WTC11 (cell line): ENCODE measurements at regions not wholly inside any gene's neighbourhood (a gene's known extent, or its start where the extent isn't known, plus 50 kb on each side); places are given as distances from the start of the nearest gene placed in this dataset.

Source experiments
- ATAC-seq: fragments of 200-7000 bp; cut with Tn5 transposase; 2 replicates; pipeline ENCODE4 v1.10.0; 2021; ENCODE audit warnings: mild to moderate bottlenecking, moderate library complexity
- CTCF ChIA-PET: fragments of 300-600 bp; sonication (Branson Sonifier 250); formaldehyde crosslinking; loops from one replicate; lab custom pipeline; 2021; ENCODE audit warnings: antibody characterized with exemption; lab: Charles Lee
- POLR2A ChIA-PET: fragments of 350-600 bp; sonication (Branson Sonifier 250); formaldehyde crosslinking; loops from one replicate; lab custom pipeline; 2021; ENCODE audit warnings: antibody characterized with exemption; lab: Charles Lee
- DNase-seq: peaks from one replicate; pipeline ENCODE4 v3.0.0; 2021; ENCODE audit warnings: low spot score
- H3K27ac Mint-ChIP-seq: 2 replicates; pipeline ENCODE4 v1.8.0; 2021; ENCODE audit warnings: mixed read lengths
- H3K27me3 Mint-ChIP-seq: 2 replicates; pipeline ENCODE4 v1.8.0; 2021; ENCODE audit warnings: low read depth, mild to moderate bottlenecking, moderate library complexity, mixed read lengths
- H3K36me3 Mint-ChIP-seq: 2 replicates; pipeline ENCODE4 v1.8.0; 2021; ENCODE audit warnings: mixed read lengths
- H3K4me1 Mint-ChIP-seq: 2 replicates; pipeline ENCODE4 v1.8.0; 2022; ENCODE audit warnings: mixed read lengths
- H3K4me3 Mint-ChIP-seq: 2 replicates; pipeline ENCODE4 v1.8.0; 2021; ENCODE audit warnings: mild to moderate bottlenecking, moderate library complexity, mixed read lengths
- H3K9me3 Mint-ChIP-seq: 2 replicates; pipeline ENCODE4 v1.8.0; 2021; ENCODE audit warnings: mixed read lengths
- CREB1 ChIP-seq: sonication (generic); formaldehyde crosslinking; IDR thresholded peaks from 2 replicates; pipeline ENCODE4 v1.8.0; 2023; ENCODE audit warnings: mild to moderate bottlenecking, missing genetic modification reagents
- ELF4 ChIP-seq: sonication (generic); formaldehyde crosslinking; IDR thresholded peaks from 2 replicates; pipeline ENCODE4 v1.8.1; 2022; ENCODE audit warnings: low read depth, mild to moderate bottlenecking, moderate library complexity, missing genetic modification reagents
- FOXJ3 ChIP-seq: sonication (generic); formaldehyde crosslinking; IDR thresholded peaks from 2 replicates; pipeline ENCODE4 v1.9.0; 2021; ENCODE audit warnings: missing genetic modification reagents, mild to moderate bottlenecking, borderline replicate concordance
- FOXK1 ChIP-seq: sonication (generic); formaldehyde crosslinking; IDR thresholded peaks from 2 replicates; pipeline ENCODE4 v1.8.0; 2022; ENCODE audit warnings: mild to moderate bottlenecking, moderate library complexity, missing genetic modification reagents
- FOXP1 ChIP-seq: sonication (generic); formaldehyde crosslinking; IDR thresholded peaks from 2 replicates; pipeline ENCODE4 v1.8.0; 2022; ENCODE audit warnings: missing genetic modification reagents, mild to moderate bottlenecking, moderate library complexity, borderline replicate concordance
- JUN ChIP-seq: sonication (generic); formaldehyde crosslinking; IDR thresholded peaks from 2 replicates; pipeline ENCODE4 v1.8.0; 2023; ENCODE audit warnings: mild to moderate bottlenecking, missing genetic modification reagents
- KAT7 ChIP-seq: sonication (generic); formaldehyde crosslinking; IDR thresholded peaks from 2 replicates; pipeline ENCODE4 v1.8.1; 2023; ENCODE audit warnings: missing genetic modification reagents, mild to moderate bottlenecking, borderline replicate concordance
- OVOL2 ChIP-seq: fragments of 250-450 bp; sonication (Bioruptor Pico); IDR thresholded peaks from 2 replicates; pipeline ENCODE4 v1.9.0; 2021; ENCODE audit warnings: mild to moderate bottlenecking, borderline replicate concordance
- PRRX2 ChIP-seq: fragments of 250-450 bp; sonication (Bioruptor Pico); IDR thresholded peaks from 2 replicates; pipeline ENCODE4 v1.8.0; 2021; ENCODE audit warnings: mild to moderate bottlenecking
- RELA ChIP-seq: sonication (generic); formaldehyde crosslinking; IDR thresholded peaks from 2 replicates; pipeline ENCODE4 v1.8.1; 2022; ENCODE audit warnings: missing genetic modification reagents, mild to moderate bottlenecking, borderline replicate concordance
- RORB ChIP-seq: fragments of 250-450 bp; sonication (Bioruptor Pico); IDR thresholded peaks from 2 replicates; pipeline ENCODE4 v1.9.0; 2021; ENCODE audit warnings: mild to moderate bottlenecking
- SMAD4 ChIP-seq: sonication (generic); formaldehyde crosslinking; IDR thresholded peaks from 2 replicates; pipeline ENCODE4 v1.8.0; 2022; ENCODE audit warnings: mild to moderate bottlenecking, missing genetic modification reagents
- SP1 ChIP-seq: sonication (generic); formaldehyde crosslinking; conservative IDR thresholded peaks from 2 replicates; pipeline ENCODE4 v1.8.1; 2022; ENCODE audit warnings: missing genetic modification reagents
- TEAD1 ChIP-seq: sonication (generic); formaldehyde crosslinking; IDR thresholded peaks from 2 replicates; pipeline ENCODE4 v1.8.0; 2022; ENCODE audit warnings: mild to moderate bottlenecking, missing genetic modification reagents
- TEAD4 ChIP-seq: sonication (generic); formaldehyde crosslinking; IDR thresholded peaks from 2 replicates; pipeline ENCODE4 v1.8.0; 2022; ENCODE audit warnings: mild to moderate bottlenecking, missing genetic modification reagents
- ZNF232 ChIP-seq: sonication (generic); formaldehyde crosslinking; IDR thresholded peaks from 2 replicates; pipeline ENCODE4 v1.8.0; 2022; ENCODE audit warnings: mild to moderate bottlenecking, missing genetic modification reagents
- ZNF671 ChIP-seq: fragments of 250-450 bp; sonication (Bioruptor Pico); IDR thresholded peaks from 2 replicates; pipeline ENCODE4 v1.8.0; 2021; ENCODE audit warnings: mild to moderate bottlenecking
- TF ChIP-seq, protein P1 (sequence below): sonication (generic); formaldehyde crosslinking; IDR thresholded peaks from 2 replicates; pipeline ENCODE4 v1.8.1; 2023; ENCODE audit warnings: mild to moderate bottlenecking, missing genetic modification reagents, moderate library complexity
- TF ChIP-seq, protein P2 (sequence below): sonication (generic); formaldehyde crosslinking; IDR thresholded peaks from 2 replicates; pipeline ENCODE4 v1.8.0; 2023; ENCODE audit warnings: mild to moderate bottlenecking, missing genetic modification reagents
- TF ChIP-seq, protein P3 (sequence below): sonication (generic); formaldehyde crosslinking; IDR thresholded peaks from 2 replicates; pipeline ENCODE4 v1.8.1; 2023; ENCODE audit warnings: mild to moderate bottlenecking, missing genetic modification reagents, moderate library complexity
- TF ChIP-seq, protein P4 (sequence below): sonication (generic); formaldehyde crosslinking; IDR thresholded peaks from 2 replicates; pipeline ENCODE4 v1.8.1; 2022; ENCODE audit warnings: mild to moderate bottlenecking, missing genetic modification reagents, moderate library complexity, borderline replicate concordance
- TF ChIP-seq, protein P5 (sequence below): fragments of 250-450 bp; sonication (Bioruptor Pico); IDR thresholded peaks from 2 replicates; pipeline ENCODE4 v1.9.0; 2021; ENCODE audit warnings: mild to moderate bottlenecking, borderline replicate concordance
- TF ChIP-seq, protein P6 (sequence below): fragments of 250-450 bp; sonication (Bioruptor Pico); IDR thresholded peaks from 2 replicates; pipeline ENCODE4 v1.9.0; 2021; ENCODE audit warnings: mild to moderate bottlenecking

DNA sequence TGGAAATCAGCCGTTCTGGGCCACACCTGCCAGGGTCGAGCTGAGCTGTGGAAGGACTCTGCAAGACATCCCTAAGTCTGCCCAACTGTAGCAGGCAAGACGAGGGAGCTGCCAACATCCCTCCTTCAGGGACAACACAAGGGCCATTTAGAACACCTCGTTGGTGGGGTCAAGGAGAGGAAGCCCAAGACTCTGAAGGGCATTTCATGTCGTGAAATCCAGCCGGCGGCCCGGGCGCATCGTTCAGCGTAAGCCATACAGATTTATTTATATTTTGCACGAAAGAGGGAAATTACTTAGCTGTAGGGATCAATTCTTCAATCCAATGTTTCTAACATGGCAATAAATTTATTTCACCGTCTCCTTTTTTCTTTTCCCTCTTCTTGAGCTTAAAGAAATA is 101.7 kb upstream of the ZC3H12A start (continued):
- TF ChIP-seq TEAD4 (CRISPR knock-in tag), result no peak
- TF ChIP-seq PRRX2 (CRISPR knock-in tag), result no peak
- TF ChIP-seq, protein P1, sequence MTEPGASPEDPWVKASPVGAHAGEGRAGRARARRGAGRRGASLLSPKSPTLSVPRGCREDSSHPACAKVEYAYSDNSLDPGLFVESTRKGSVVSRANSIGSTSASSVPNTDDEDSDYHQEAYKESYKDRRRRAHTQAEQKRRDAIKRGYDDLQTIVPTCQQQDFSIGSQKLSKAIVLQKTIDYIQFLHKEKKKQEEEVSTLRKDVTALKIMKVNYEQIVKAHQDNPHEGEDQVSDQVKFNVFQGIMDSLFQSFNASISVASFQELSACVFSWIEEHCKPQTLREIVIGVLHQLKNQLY (CRISPR knock-in tag), result no peak
- no peak for TF ChIP-seq SMAD4 (CRISPR knock-in tag)
- TF ChIP-seq SP1, result no peak

DNA sequence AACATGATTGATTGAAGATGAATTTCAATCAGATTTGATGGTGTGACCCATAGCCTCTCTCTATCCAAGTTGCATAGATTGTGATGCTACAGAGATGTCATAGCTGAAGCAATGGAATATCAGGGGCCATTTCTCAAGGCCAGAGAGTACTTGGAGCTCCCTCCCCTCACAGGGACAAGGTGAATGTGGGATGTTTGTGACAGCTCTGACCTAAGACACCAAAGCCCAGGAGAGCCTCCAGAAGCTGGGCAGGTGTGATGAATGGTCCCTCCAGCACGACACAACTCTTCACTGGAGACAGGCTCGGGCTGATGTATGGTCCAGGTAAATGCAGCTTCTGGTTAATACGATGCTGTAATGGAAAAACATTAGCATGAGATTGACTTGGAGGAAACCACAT is 101.0 kb upstream of the ZC3H12A start:
- ChIA-PET POLR2A (no interaction called here), CTCF (interaction anchor here (0.6 to 1.0 kb wide), 4 partner anchors 62 to 831 kb away, joined by 3 to 4 read pairs (median 3); no protein-coding TSS in a partner anchor)
- Mint-ChIP-seq H3K9me3 (no peaks in the 10 kb centered on the region), H3K4me1 (no peaks in the 10 kb centered on the region), H3K4me3 (no peak overlapping the region), H3K27me3 (peaks cover 33% of the 10 kb centered on the region), H3K36me3 (no peaks in the 10 kb centered on the region), H3K27ac (no peak overlapping the region)
- DNase-seq, result no peak
- ATAC-seq, result no peak
- TF ChIP-seq KAT7 (CRISPR knock-in tag) (no peak), RORB (CRISPR knock-in tag) (no peak), FOXP1 (no peak), FOXK1 (CRISPR knock-in tag) (no peak), JUN (no peak), OVOL2 (CRISPR knock-in tag) (no peak), TEAD1 (no peak), CREB1 (CRISPR knock-in tag) (no peak), TEAD4 (CRISPR knock-in tag) (no peak), ELF4 (CRISPR knock-in tag) (no peak), ZNF671 (CRISPR knock-in tag) (no peak), FOXJ3 (CRISPR knock-in tag) (no peak), RELA (no peak), ZNF232 (CRISPR knock-in tag) (no peak)
- TF ChIP-seq, protein P2, sequence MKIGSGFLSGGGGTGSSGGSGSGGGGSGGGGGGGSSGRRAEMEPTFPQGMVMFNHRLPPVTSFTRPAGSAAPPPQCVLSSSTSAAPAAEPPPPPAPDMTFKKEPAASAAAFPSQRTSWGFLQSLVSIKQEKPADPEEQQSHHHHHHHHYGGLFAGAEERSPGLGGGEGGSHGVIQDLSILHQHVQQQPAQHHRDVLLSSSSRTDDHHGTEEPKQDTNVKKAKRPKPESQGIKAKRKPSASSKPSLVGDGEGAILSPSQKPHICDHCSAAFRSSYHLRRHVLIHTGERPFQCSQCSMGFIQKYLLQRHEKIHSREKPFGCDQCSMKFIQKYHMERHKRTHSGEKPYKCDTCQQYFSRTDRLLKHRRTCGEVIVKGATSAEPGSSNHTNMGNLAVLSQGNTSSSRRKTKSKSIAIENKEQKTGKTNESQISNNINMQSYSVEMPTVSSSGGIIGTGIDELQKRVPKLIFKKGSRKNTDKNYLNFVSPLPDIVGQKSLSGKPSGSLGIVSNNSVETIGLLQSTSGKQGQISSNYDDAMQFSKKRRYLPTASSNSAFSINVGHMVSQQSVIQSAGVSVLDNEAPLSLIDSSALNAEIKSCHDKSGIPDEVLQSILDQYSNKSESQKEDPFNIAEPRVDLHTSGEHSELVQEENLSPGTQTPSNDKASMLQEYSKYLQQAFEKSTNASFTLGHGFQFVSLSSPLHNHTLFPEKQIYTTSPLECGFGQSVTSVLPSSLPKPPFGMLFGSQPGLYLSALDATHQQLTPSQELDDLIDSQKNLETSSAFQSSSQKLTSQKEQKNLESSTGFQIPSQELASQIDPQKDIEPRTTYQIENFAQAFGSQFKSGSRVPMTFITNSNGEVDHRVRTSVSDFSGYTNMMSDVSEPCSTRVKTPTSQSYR (CRISPR knock-in tag), result no peak
- TF ChIP-seq, protein P3, sequence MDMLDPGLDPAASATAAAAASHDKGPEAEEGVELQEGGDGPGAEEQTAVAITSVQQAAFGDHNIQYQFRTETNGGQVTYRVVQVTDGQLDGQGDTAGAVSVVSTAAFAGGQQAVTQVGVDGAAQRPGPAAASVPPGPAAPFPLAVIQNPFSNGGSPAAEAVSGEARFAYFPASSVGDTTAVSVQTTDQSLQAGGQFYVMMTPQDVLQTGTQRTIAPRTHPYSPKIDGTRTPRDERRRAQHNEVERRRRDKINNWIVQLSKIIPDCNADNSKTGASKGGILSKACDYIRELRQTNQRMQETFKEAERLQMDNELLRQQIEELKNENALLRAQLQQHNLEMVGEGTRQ (CRISPR knock-in tag), result no peak
- TF ChIP-seq, protein P4, sequence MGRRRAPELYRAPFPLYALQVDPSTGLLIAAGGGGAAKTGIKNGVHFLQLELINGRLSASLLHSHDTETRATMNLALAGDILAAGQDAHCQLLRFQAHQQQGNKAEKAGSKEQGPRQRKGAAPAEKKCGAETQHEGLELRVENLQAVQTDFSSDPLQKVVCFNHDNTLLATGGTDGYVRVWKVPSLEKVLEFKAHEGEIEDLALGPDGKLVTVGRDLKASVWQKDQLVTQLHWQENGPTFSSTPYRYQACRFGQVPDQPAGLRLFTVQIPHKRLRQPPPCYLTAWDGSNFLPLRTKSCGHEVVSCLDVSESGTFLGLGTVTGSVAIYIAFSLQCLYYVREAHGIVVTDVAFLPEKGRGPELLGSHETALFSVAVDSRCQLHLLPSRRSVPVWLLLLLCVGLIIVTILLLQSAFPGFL, result no peak
- TF ChIP-seq, protein P5, sequence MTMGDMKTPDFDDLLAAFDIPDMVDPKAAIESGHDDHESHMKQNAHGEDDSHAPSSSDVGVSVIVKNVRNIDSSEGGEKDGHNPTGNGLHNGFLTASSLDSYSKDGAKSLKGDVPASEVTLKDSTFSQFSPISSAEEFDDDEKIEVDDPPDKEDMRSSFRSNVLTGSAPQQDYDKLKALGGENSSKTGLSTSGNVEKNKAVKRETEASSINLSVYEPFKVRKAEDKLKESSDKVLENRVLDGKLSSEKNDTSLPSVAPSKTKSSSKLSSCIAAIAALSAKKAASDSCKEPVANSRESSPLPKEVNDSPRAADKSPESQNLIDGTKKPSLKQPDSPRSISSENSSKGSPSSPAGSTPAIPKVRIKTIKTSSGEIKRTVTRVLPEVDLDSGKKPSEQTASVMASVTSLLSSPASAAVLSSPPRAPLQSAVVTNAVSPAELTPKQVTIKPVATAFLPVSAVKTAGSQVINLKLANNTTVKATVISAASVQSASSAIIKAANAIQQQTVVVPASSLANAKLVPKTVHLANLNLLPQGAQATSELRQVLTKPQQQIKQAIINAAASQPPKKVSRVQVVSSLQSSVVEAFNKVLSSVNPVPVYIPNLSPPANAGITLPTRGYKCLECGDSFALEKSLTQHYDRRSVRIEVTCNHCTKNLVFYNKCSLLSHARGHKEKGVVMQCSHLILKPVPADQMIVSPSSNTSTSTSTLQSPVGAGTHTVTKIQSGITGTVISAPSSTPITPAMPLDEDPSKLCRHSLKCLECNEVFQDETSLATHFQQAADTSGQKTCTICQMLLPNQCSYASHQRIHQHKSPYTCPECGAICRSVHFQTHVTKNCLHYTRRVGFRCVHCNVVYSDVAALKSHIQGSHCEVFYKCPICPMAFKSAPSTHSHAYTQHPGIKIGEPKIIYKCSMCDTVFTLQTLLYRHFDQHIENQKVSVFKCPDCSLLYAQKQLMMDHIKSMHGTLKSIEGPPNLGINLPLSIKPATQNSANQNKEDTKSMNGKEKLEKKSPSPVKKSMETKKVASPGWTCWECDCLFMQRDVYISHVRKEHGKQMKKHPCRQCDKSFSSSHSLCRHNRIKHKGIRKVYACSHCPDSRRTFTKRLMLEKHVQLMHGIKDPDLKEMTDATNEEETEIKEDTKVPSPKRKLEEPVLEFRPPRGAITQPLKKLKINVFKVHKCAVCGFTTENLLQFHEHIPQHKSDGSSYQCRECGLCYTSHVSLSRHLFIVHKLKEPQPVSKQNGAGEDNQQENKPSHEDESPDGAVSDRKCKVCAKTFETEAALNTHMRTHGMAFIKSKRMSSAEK (CRISPR knock-in tag), result no peak
- TF ChIP-seq, protein P6, sequence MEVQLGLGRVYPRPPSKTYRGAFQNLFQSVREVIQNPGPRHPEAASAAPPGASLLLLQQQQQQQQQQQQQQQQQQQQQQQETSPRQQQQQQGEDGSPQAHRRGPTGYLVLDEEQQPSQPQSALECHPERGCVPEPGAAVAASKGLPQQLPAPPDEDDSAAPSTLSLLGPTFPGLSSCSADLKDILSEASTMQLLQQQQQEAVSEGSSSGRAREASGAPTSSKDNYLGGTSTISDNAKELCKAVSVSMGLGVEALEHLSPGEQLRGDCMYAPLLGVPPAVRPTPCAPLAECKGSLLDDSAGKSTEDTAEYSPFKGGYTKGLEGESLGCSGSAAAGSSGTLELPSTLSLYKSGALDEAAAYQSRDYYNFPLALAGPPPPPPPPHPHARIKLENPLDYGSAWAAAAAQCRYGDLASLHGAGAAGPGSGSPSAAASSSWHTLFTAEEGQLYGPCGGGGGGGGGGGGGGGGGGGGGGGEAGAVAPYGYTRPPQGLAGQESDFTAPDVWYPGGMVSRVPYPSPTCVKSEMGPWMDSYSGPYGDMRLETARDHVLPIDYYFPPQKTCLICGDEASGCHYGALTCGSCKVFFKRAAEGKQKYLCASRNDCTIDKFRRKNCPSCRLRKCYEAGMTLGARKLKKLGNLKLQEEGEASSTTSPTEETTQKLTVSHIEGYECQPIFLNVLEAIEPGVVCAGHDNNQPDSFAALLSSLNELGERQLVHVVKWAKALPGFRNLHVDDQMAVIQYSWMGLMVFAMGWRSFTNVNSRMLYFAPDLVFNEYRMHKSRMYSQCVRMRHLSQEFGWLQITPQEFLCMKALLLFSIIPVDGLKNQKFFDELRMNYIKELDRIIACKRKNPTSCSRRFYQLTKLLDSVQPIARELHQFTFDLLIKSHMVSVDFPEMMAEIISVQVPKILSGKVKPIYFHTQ (CRISPR knock-in tag), result no peak
